WERI-Rb-1 (cell line): ENCODE measurements at regions not wholly inside any gene's neighbourhood (a gene's known extent, or its start where the extent isn't known, plus 50 kb on each side); places are given as distances from the start of the nearest gene placed in this dataset.

Experiments used
- DNase-seq: peaks from one replicate; pipeline ENCODE4 v3.0.0-alpha.2; 2020
- H3K27ac ChIP-seq: fragments of 250-450 bp; sonication (Bioruptor Pico); 2 replicates; pipeline ENCODE4 v1.5.1; 2020; ENCODE audit warnings: mild to moderate bottlenecking, moderate library complexity
- H3K27me3 ChIP-seq: fragments of 250-450 bp; sonication (Bioruptor Pico); 2 replicates; pipeline ENCODE4 v1.5.1; 2021; ENCODE audit warnings: mild to moderate bottlenecking, low read depth, moderate library complexity; ENCODE audit not compliant: insufficient read depth, severe bottlenecking
- H3K36me3 ChIP-seq: fragments of 250-450 bp; sonication (Bioruptor Pico); 2 replicates; pipeline ENCODE4 v1.5.1; 2020; ENCODE audit warnings: mild to moderate bottlenecking, moderate library complexity
- H3K4me3 ChIP-seq: 2 replicates; pipeline ENCODE4 v1.5.1; 2011; ENCODE audit warnings: low read depth, mild to moderate bottlenecking, control low read depth, low read length
- H3K9me3 ChIP-seq: fragments of 250-450 bp; sonication (Bioruptor Pico); 2 replicates; pipeline ENCODE4 v1.5.1; 2021; ENCODE audit warnings: mild to moderate bottlenecking, moderate library complexity; ENCODE audit not compliant: severe bottlenecking
- CTCF ChIP-seq: IDR thresholded peaks from 2 replicates; pipeline ENCODE4 v1.5.1; 2011; ENCODE audit warnings: low read depth, mild to moderate bottlenecking, control low read depth, inconsistent platforms, low read length

- H3K27me3 ChIP-seq: no peaks in the 10 kb centered on the region
- H3K9me3 ChIP-seq: no peaks in the 10 kb centered on the region
- no peak overlapping the region for H3K4me3 ChIP-seq
- no peak for TF ChIP-seq CTCF
- H3K27ac ChIP-seq: peak overlapping the region; percentile 96; the same call in 1 of the 2 replicates
- H3K36me3 ChIP-seq: no peaks in the 10 kb centered on the region
- no peak for DNase-seq
Observed at GRCh38 chr4:140250989-140251552, 97.1 kb upstream of the MAML3 start.

GRCh38 chr4:140249351-140249750, 95.4 kb upstream of the MAML3 start:
- no peak overlapping the region for H3K27ac ChIP-seq
- no peaks in the 10 kb centered on the region for H3K9me3 ChIP-seq
- no peak overlapping the region for H3K4me3 ChIP-seq
- DNase-seq: no peak
- no peaks in the 10 kb centered on the region for H3K36me3 ChIP-seq
- TF ChIP-seq CTCF: no peak
- H3K27me3 ChIP-seq: no peaks in the 10 kb centered on the region

DNA sequence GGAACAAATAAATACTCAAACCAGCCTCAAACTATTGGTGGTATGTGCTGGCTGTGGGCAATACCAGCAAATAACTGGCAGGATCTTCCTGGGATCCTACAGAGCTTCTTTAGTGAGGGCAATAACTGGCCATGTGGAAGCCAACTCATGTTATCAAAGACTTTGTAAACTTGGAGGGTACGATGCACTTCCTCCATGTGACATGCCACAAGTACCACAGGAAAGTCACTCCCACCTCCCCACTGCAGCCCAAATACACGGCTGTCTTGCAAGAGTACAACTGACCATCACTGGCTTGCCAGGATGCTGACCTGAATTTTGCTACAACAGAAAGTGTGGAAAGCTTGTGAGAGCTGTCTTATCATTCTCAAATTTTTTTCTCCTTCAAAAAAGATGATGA, 93.3 kb upstream of the MAML3 start:
- TF ChIP-seq CTCF: no peak
- Histone ChIP-seq H3K36me3 (no peaks in the 10 kb centered on the region), H3K9me3 (no peaks in the 10 kb centered on the region), H3K27me3 (no peaks in the 10 kb centered on the region), H3K27ac (no peak overlapping the region), H3K4me3 (no peak overlapping the region)
- DNase-seq: no peak

DNA sequence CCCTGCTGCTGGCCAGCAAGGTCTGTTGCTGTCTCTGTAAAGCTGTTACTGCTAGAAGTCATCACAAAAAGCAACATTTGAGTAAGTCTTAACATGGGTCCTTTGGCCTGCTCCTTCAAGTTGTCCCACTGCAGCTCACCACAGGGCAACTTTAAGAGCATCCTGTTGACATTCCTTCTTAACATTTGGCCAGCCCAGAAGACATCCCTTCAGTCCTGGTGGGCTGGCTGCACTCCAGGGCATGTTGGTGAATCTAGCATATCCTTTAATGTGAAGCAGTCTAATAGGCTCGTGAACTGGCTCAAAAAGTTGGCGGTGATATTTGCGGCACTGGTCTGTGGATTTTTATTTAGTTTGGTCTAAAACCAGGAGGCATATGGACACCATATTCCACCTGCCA, 92.2 kb upstream of the MAML3 start:
- H3K36me3 ChIP-seq: no peaks in the 10 kb centered on the region
- H3K27ac ChIP-seq: no peak overlapping the region
- no peak for DNase-seq
- TF ChIP-seq CTCF: no peak
- H3K27me3 ChIP-seq: no peaks in the 10 kb centered on the region
- H3K9me3 ChIP-seq: no peaks in the 10 kb centered on the region
- H3K4me3 ChIP-seq: no peak overlapping the region

GRCh38 chr4:140244328-140244727, 90.3 kb upstream of the MAML3 start:
- TF ChIP-seq CTCF: no peak
- DNase-seq: no peak
- no peaks in the 10 kb centered on the region for H3K36me3 ChIP-seq
- H3K27ac ChIP-seq: no peak overlapping the region
- H3K27me3 ChIP-seq: no peaks in the 10 kb centered on the region
- no peak overlapping the region for H3K4me3 ChIP-seq
- H3K9me3 ChIP-seq: no peaks in the 10 kb centered on the region

- peak overlapping the region; percentile 21 for H3K27ac ChIP-seq
- no peak overlapping the region for H3K4me3 ChIP-seq
- peak; percentile 35 for DNase-seq
- H3K9me3 ChIP-seq: no peaks in the 10 kb centered on the region
- H3K36me3 ChIP-seq: no peaks in the 10 kb centered on the region
- H3K27me3 ChIP-seq: no peaks in the 10 kb centered on the region
- TF ChIP-seq CTCF: no peak
Observed at GRCh38 chr4:140243278-140243753, 89.3 kb upstream of the MAML3 start.
